Erythroblast (primary cell): ENCODE measurements at regions not wholly inside any gene's neighbourhood (a gene's known extent, or its start where the extent isn't known, plus 50 kb on each side); places are given as distances from the start of the nearest gene placed in this dataset.

ENCODE experiments used
- GATA1 ChIP-seq: IDR thresholded peaks from 2 replicates; pipeline ENCODE4 v1.6.1; 2011; ENCODE audit warnings: low read depth, mild to moderate bottlenecking, control low read depth, low read length, moderate library complexity
- POLR2A ChIP-seq: IDR thresholded peaks from 2 replicates; pipeline ENCODE4 v1.6.1; 2011; ENCODE audit warnings: mild to moderate bottlenecking, low read length

DNA sequence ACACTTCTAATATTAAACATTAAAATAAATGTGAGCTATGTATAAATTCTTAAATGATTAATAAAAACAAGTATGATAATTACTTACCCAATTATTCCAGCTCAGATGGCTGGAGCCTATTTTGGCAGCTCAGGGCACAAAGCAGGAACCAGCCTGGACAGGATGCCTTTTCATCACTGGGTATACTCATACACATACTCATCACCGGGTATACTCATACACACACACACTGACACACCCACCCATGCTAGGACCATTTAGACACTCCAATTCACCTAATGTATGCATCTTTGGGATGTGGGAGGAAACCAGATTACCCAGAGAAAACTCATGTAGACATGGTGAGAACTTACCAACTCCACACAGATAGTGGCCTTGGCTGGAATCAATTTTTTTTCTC is 57.9 kb upstream of the CNOT2 start:
- no peak for TF ChIP-seq POLR2A
- no peak for TF ChIP-seq GATA1
